ENCODE measurements at regions not wholly inside any gene's neighbourhood (a gene's known extent, or its start where the extent isn't known, plus 50 kb on each side); places are given as distances from the start of the nearest gene placed in this dataset.

DNA sequence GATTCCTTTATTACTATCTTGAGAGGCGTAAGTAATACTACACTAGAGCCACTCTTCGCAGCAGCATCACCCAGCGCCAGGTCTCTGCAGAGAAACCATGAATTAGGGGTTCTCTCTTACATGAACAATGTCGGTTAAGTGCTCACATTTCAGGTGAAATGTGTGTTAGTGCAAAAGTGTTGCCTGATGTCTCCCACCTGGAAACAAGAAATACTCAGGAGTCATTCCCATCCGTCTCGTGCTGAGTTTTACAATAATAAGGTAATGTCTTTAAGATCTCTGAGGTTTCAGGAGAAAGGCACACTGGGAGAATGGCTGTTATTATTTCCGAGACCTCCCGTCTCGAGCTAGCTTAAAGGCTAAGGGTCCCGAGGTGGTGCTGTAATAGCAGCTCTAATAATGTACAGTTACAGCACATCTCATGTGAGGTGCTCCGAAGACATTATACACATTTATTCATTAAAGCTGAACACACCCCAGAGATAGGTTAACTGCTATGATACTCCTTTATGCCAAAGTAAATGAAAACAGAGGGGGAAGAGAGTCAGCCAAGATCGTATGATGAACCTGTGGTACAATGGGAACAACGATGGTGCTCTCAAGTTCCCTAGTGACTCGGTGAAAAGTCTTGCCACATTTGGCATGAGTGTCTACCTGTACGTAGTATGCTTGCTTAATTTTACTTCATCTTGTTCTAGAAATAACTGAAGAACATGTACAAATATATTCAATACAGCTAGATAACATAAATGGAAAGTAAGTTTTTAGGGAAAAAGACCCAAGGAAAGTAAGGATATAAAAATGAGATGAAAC, 458.3 kb upstream of the CITED2 start:
- TF ChIP-seq EZH2phosphoT487 (IDR thresholded peaks at IDR 0.05; ENCODE audit: insufficient read depth, low read depth) = no peak
- no peak for TF ChIP-seq EZH2 (IDR thresholded peaks at IDR 0.05; ENCODE audit: insufficient read depth, poor library complexity, severe bottlenecking)

Measured in GM23248 (cell line).